GM13977 (cell line): ENCODE measurements at regions not wholly inside any gene's neighbourhood (a gene's known extent, or its start where the extent isn't known, plus 50 kb on each side); places are given as distances from the start of the nearest gene placed in this dataset.
A peak's percentile ranks its signal among the peaks of the same experiment; 100 is the strongest.

Experiments
- DNase-seq: peaks from one replicate; pipeline ENCODE4 v3.0.0; 2012; ENCODE audit warnings: low spot score
- in situ Hi-C: fragments of 300-500 bp; cut with MboI; formaldehyde crosslinking; loops from one replicate; pipeline ENCODE4 v1.12.0; 2022; ENCODE audit warnings: low sequenced_read_pairs, low pct_unique_long_range_greater_than_20kb, mixed read lengths, inconsistent platforms; ENCODE audit not compliant: unreplicated experiment
- TF ChIP-seq, protein P1 (sequence below): IDR thresholded peaks from 2 replicates; pipeline ENCODE4 v1.5.1; 2012; ENCODE audit warnings: mild to moderate bottlenecking, control low read depth; ENCODE audit not compliant: insufficient read depth; ENCODE audit errors: extremely low read depth, missing control alignments

DNA sequence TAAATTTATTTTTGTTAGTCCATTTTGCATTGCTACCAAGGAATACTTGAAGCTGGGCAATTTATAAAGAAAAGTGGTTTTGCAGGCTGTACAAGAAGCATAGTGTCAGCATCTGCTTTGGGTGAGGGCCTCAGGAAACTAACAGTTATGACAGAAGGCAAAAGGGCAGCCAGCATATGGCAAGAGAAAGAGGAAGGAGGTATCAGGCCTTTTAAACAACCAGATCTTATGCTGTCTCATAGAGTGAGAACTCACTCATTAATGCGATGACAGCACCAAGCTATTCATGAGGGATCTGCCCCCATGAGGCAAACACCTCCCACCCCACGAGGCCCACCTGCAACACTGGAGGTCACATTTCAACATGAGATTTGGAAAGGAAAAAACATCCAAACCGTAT is 898.4 kb downstream of the KCNT2 start:
- in situ Hi-C loops: no loop called here
- DNase-seq: no peak
- TF ChIP-seq, protein P1, sequence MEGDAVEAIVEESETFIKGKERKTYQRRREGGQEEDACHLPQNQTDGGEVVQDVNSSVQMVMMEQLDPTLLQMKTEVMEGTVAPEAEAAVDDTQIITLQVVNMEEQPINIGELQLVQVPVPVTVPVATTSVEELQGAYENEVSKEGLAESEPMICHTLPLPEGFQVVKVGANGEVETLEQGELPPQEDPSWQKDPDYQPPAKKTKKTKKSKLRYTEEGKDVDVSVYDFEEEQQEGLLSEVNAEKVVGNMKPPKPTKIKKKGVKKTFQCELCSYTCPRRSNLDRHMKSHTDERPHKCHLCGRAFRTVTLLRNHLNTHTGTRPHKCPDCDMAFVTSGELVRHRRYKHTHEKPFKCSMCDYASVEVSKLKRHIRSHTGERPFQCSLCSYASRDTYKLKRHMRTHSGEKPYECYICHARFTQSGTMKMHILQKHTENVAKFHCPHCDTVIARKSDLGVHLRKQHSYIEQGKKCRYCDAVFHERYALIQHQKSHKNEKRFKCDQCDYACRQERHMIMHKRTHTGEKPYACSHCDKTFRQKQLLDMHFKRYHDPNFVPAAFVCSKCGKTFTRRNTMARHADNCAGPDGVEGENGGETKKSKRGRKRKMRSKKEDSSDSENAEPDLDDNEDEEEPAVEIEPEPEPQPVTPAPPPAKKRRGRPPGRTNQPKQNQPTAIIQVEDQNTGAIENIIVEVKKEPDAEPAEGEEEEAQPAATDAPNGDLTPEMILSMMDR: no peak

DNA sequence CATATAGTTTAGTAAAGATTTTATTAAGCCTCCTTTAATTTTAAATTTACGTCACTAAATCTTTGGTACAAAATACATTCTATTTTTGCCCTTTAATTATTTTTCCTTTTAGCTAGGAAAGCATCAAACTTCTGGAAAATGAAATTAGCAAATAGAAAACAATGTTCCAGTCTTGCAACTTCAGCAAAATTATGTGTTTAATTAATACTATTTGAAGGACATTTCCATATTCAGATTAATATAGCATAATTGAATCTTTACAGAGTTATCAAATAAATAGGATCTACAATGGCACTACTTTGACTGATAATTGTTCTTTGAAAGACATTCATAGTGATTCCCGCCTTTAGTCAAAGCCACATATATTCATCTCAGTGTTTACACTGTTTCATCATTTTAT is 904.2 kb downstream of the KCNT2 start:
- DNase-seq: no peak
- TF ChIP-seq, protein P1: no peak
- in situ Hi-C loops: no loop called here

DNA sequence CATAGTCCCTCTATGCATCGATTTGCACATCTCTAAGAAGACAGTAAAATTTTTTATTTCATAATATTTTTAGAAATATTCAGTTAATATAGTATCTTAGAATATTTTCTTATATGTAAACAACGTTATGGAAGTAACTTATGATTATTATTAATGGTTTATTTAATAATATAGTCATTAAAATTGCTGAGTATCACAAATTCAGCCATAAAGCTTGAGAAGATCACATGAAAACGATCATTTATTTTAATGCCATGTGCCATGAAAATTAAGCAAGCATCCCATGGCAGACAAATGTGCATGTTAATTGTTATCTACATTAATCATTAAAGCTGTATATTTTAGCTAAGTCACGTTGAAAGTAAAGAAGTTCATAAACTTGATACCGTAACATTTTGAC is 907.1 kb downstream of the KCNT2 start:
- TF ChIP-seq, protein P1: no peak
- in situ Hi-C loops: no loop called here
- DNase-seq: no peak

DNA sequence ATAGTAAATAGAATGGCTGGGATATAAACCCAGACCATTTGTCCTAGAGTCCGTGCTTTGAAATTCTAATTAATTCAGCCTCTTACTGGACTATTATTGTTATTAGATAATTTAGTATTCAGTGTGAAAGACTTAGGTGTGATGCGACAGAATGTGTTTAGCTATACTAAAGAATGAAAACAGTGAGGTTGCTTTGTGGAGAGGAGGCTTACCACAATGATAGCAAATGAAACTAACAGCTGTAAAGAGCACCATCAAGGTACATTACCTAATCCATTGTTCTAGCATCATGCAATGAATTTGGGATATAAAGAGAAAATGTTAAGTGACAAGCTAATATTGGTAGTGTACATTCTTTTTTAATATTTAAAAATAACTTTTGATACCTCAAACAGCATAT is 911.1 kb downstream of the KCNT2 start:
- in situ Hi-C loops: no loop called here
- TF ChIP-seq, protein P1: no peak
- peak; percentile 37 for DNase-seq

DNA sequence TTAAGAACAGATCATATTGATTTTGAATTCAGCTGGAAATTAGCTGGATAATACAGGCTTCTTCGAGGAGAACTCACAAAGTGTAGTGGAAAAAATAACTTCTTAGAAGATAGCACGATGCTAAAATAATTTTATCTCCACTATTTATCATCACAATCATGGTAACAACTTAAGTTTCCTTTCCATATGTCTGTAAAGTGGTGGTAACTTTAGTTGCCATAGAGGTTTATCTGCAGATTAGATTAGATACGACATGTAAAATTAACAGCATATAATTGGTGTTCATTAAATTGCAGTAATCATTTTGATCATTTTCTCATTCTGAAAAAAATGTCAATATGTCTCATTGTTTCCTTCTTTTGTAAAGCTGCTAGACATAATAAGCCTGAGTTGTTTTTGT is 921.5 kb downstream of the KCNT2 start:
- in situ Hi-C loops: no loop called here
- no peak for DNase-seq
- TF ChIP-seq, protein P1: no peak

DNA sequence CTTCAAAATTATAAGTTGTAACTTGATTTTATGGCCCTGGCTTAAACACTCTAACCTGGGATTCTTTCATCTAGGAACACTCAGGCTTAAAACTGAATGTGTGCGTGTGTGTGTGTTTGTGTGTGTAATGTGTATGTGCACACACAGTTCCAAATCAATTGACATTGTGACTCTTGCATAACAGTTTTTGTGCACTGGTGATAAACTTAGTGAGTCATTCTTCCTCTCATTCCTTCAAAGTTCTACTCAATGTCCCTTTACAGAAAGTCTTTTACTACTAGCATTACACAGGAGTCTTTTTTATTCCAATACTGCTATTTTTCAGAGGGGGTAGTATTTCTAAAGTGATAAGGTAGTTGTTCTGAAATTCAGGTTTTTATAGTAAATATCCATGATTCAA is 943.6 kb downstream of the KCNT2 start:
- TF ChIP-seq, protein P1: no peak
- no peak for DNase-seq
- in situ Hi-C loops: no loop called here

DNA sequence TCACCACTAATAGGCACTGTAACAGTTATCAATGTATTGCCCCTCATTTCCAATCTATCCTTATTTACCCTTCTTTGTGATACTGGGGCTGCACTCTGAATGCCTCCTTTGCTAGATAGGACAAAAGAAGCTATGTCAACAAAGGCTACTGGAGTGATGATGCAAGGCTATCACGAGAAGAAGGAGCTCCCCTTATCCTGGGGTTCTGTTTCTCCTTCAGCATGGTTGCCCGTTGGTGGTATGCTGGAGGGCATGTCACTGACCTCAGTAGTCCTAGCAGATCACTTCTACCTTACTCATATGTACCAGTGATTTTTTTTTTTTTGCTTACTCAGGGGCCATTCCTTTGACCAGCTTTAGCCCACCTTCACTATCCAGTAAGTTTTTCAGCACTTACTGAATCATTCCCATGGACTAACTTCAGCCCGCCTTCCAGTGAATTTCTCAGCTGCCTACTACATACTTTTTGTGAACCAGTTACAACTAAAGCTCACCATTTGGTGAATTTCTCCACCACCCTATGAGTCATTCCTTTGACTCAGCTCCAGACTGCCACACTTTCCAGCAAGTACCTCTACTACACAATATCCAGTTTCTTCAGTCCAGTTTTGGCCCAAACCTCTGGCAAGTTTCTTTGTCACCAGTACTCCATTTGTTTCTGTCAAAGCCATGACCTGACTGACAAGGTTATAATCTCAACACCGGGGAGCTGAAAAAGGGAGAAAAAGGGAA is 944.5 kb downstream of the KCNT2 start:
- TF ChIP-seq, protein P1: no peak
- in situ Hi-C loops: no loop called here
- no peak for DNase-seq
